ENCODE measurements at regions not wholly inside any gene's neighbourhood (a gene's known extent, or its start where the extent isn't known, plus 50 kb on each side); places are given as distances from the start of the nearest gene placed in this dataset.

- Histone ChIP-seq H3K56ac (ENCODE audit: extremely low read depth, insufficient read depth, low read length) (no peak overlapping the region), H4K20me1 (ENCODE audit: insufficient read depth, low read length) (no peaks in the 10 kb centered on the region), H2AK9ac (replicated peaks; ENCODE audit: low read depth, low read length, poor library complexity) (no peak overlapping the region), H2BK15ac (ENCODE audit: low read depth, low read length) (no peak overlapping the region), H3K9me3 (ENCODE audit: control insufficient read depth, insufficient read depth, low read length) (peaks cover 6% of the 10 kb centered on the region), H4K8ac (ENCODE audit: low read depth in 2 of 2, low read length in 2 of 2) (no peak overlapping the region), H3K9ac (ENCODE audit: low read depth, low read length) (no peak overlapping the region), H3K4me2 (ENCODE audit: low read depth, low read length) (no peak overlapping the region), H3K18ac (ENCODE audit: low read depth, low read length) (no peak overlapping the region), H3K14ac (replicated peaks; ENCODE audit: low read depth, low read length) (no peak overlapping the region), H4K5ac (ENCODE audit: low read depth, low read length) (no peak overlapping the region), H2BK5ac (ENCODE audit: low read depth, low read length, poor library complexity, severe bottlenecking) (no peak overlapping the region), H3K23ac (ENCODE audit: low read depth, low read length) (no peak overlapping the region), H2AFZ (replicated peaks; ENCODE audit: low read length, poor library complexity) (no peak overlapping the region), H2BK20ac (ENCODE audit: low read depth, low read length) (no peak overlapping the region), H3K4me1 (ENCODE audit: control insufficient read depth, insufficient read depth, low read length) (no peaks in the 10 kb centered on the region; the same call in 1 of the 2 replicates), H3K9me1 (ENCODE audit: insufficient read depth, low read length) (no peaks in the 10 kb centered on the region), H3K4me3 (ENCODE audit: insufficient read depth, low read depth, low read length) (no peak overlapping the region), H2AK5ac (ENCODE audit: low read depth, low read length) (no peak overlapping the region), H3K4ac (ENCODE audit: low read depth, low read length) (no peak overlapping the region), H3K27ac (ENCODE audit: insufficient read depth, low read length) (no peak overlapping the region), H4K91ac (ENCODE audit: insufficient read depth, low read depth, low read length) (no peak overlapping the region), H2BK120ac (ENCODE audit: low read depth, low read length) (no peak overlapping the region), H3K36me3 (ENCODE audit: control insufficient read depth, insufficient read depth, low read length) (no peaks in the 10 kb centered on the region), H3K79me1 (ENCODE audit: low read depth in 1 of 2, low read length in 2 of 2) (no peaks in the 10 kb centered on the region), H3K27me3 (ENCODE audit: control insufficient read depth, insufficient read depth, low read length) (peaks cover 21% of the 10 kb centered on the region)
- in situ Hi-C loops (cut with MboI; ENCODE audit: low sequenced_read_pairs): no loop called here
- ChIA-PET POLR2A (ENCODE audit: unreplicated experiment) (no interaction called here), CTCF (interaction anchor here (0.6 kb wide), 1 partner anchor 136 kb away, joined by 3 read pairs; the partner anchor contains the start of gene TRIM13)
- DNase-seq (no peak), ATAC-seq (ENCODE audit: low read depth) (no peak)
- no peak for TF ChIP-seq POLR2A (IDR thresholded peaks at IDR 0.05; ENCODE audit: low read depth, low read length)
- no peak for TF ChIP-seq MAFK (IDR thresholded peaks at IDR 0.05; ENCODE audit: low read depth, low read length)
- TF ChIP-seq USF2 (IDR thresholded peaks at IDR 0.05; ENCODE audit: low read depth, low read length): no peak
- no peak for TF ChIP-seq MXI1 (IDR thresholded peaks at IDR 0.05; ENCODE audit: borderline replicate concordance, low read depth, low read length)
- TF ChIP-seq ELK1 (IDR thresholded peaks at IDR 0.05; ENCODE audit: borderline replicate concordance, low read depth, low read length): no peak
- TF ChIP-seq BHLHE40 (IDR thresholded peaks at IDR 0.05; ENCODE audit: low read depth, low read length): no peak
- no peak for TF ChIP-seq CEBPB (IDR thresholded peaks at IDR 0.05; ENCODE audit: low read depth, low read length)
- TF ChIP-seq RCOR1 (IDR thresholded peaks at IDR 0.05; ENCODE audit: insufficient replicate concordance, low read length): no peak
- no peak for TF ChIP-seq MAZ (IDR thresholded peaks at IDR 0.05; ENCODE audit: borderline replicate concordance, low read depth, low read length)
- TF ChIP-seq CTCF (conservative IDR thresholded peaks at IDR 0.05; ENCODE audit: low read depth, low read length): no peak
- TF ChIP-seq NFE2L2 (IDR thresholded peaks at IDR 0.05; ENCODE audit: low read depth, low read length): no peak
- TF ChIP-seq FOS (IDR thresholded peaks at IDR 0.05; ENCODE audit: low read depth, low read length): no peak
- intact Hi-C loops (cut with micrococcal nuclease): no loop called here
- no TSS peak for BruUV-seq (replicated peaks)
- WGBS, 2 experiments (ENCODE audit: extremely low coverage in 2 of 2, insufficient read length in 1 of 2): no CpG with 5 or more reads among the region's 23 CpGs
- dilution Hi-C loops (cut with HindIII; ENCODE audit: low sequenced_read_pairs, unreplicated experiment): no loop called here
These were observed 117.7 kb downstream of the KCNRG start for GRCh38 chr13:50132904-50133357.
